ENCODE measurements at regions not wholly inside any gene's neighbourhood (a gene's known extent, or its start where the extent isn't known, plus 50 kb on each side); places are given as distances from the start of the nearest gene placed in this dataset.

GRCh38 chr15:69535101-69535638, 82.6 kb downstream of the RPLP1 start:
- DNase-seq (no peak), ATAC-seq (no peak)
- Mint-ChIP-seq H3K27ac (no peak overlapping the region), H3K9me3 (ENCODE audit: low read depth) (no peaks in the 10 kb centered on the region), H3K4me3 (no peak overlapping the region), H3K36me3 (no peaks in the 10 kb centered on the region), H3K4me1 (no peaks in the 10 kb centered on the region), H3K27me3 (peaks cover 20% of the 10 kb centered on the region)
- CTCF ChIA-PET, result interaction anchor here (1.0 kb wide), 1 partner anchor 16 kb away, joined by 3 read pairs; no protein-coding TSS in a partner anchor

DNA sequence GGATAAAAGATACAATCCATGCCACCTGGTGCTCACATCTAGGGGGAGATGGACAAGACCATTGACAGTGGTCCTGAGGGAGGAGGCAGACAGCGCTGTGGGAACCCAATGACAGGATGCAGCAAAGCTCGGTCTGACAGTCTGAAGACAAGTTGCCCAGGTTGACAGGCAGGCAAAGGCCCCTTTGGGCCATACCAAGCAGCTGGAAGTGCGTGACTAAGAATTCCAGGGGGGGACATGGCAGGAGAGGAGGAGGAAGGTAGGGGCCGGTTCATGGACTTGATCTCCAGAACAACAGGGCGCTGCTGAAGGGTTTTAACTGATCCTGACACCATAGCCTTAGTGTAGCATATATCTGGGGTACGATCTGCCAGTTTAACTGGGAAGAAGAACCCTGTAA, 83.4 kb downstream of the RPLP1 start:
- Mint-ChIP-seq H3K4me1 (no peaks in the 10 kb centered on the region), H3K27ac (no peak overlapping the region), H3K36me3 (no peaks in the 10 kb centered on the region), H3K9me3 (ENCODE audit: low read depth) (no peaks in the 10 kb centered on the region), H3K4me3 (no peak overlapping the region), H3K27me3 (peaks cover 19% of the 10 kb centered on the region)
- DNase-seq, result no peak
- no peak for ATAC-seq
- CTCF ChIA-PET, result no interaction called here

DNA sequence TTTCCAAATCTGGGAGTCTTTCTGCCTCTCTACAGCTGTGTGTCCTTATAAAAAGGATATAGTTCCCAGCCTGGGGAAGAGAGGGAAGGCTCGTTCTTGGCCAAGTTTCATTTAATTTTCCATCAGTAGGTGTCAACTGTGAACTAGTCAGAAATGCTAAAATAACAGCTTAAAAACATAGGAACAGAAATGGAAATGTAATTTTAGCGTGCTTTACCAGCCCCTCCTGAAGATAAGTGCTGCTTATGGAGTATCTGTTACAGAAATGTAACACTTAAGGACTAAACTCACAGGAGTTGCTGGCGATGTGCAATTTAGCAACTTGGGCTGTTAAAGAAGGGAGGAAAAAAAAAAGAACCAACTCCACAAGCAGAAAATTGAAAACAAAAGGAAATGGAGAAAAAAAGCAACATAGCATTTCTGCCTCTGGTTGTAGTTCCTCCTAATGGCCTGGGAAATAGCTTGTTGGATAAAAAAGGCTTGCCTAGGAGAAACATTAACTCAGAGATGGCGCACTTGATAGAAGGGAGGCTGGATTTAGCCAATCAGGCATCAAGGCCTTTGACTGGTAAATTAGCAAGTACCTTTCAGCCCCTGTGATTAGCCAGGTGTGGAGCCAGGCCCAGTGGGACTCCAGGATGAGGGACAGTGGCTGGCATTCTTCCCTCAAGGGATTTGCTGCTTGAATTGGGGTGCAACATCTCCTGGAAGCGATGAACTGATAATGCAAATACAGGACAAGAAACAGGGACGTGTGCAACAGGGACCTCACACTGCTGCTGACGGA, 84.3 kb downstream of the RPLP1 start:
- no peak overlapping the region for H3K27ac Mint-ChIP-seq
- H3K9me3 Mint-ChIP-seq (ENCODE audit: low read depth), result no peaks in the 10 kb centered on the region
- H3K4me3 Mint-ChIP-seq, result no peak overlapping the region
- CTCF ChIA-PET, result no interaction called here
- no peaks in the 10 kb centered on the region for H3K4me1 Mint-ChIP-seq
- no peaks in the 10 kb centered on the region for H3K36me3 Mint-ChIP-seq
- no peak for ATAC-seq
- DNase-seq, result no peak
- H3K27me3 Mint-ChIP-seq, result peaks cover 19% of the 10 kb centered on the region

DNA sequence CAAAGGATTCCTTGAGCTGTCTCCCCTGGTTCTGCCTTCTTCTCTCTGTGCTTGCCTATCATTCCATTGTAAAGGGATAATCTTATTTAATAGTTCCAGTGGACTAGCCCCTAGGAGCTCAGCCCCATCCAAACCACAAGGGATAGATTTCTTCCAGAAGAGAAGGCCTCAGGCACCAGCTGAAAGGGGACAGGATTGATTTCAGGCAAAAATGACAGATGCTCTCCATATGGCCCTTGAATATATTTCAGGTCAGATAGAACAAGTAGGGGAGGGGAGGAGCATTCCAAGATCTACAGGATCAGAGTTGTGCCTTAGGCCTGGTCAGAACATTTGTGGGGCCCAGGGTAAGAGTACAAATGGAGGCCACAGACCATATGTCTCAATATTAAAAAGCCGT, 85.3 kb downstream of the RPLP1 start:
- H3K36me3 Mint-ChIP-seq, result no peaks in the 10 kb centered on the region
- DNase-seq (no peak), ATAC-seq (no peak)
- H3K9me3 Mint-ChIP-seq (ENCODE audit: low read depth), result no peaks in the 10 kb centered on the region
- no peak overlapping the region for H3K4me3 Mint-ChIP-seq
- H3K4me1 Mint-ChIP-seq, result no peaks in the 10 kb centered on the region
- peaks cover 16% of the 10 kb centered on the region for H3K27me3 Mint-ChIP-seq
- CTCF ChIA-PET, result no interaction called here
- H3K27ac Mint-ChIP-seq, result no peak overlapping the region

GRCh38 chr15:69538379-69538778, 85.8 kb downstream of the RPLP1 start:
- Mint-ChIP-seq H3K4me3 (no peak overlapping the region), H3K4me1 (no peaks in the 10 kb centered on the region), H3K9me3 (ENCODE audit: low read depth) (no peaks in the 10 kb centered on the region), H3K27ac (no peak overlapping the region), H3K27me3 (peaks cover 15% of the 10 kb centered on the region), H3K36me3 (no peaks in the 10 kb centered on the region)
- DNase-seq (no peak), ATAC-seq (no peak)
- CTCF ChIA-PET, result no interaction called here

- no peaks in the 10 kb centered on the region for H3K36me3 Mint-ChIP-seq
- H3K27me3 Mint-ChIP-seq, result peaks cover 15% of the 10 kb centered on the region
- H3K4me1 Mint-ChIP-seq, result no peaks in the 10 kb centered on the region
- H3K9me3 Mint-ChIP-seq (ENCODE audit: low read depth), result no peaks in the 10 kb centered on the region
- no peak for ATAC-seq
- CTCF ChIA-PET, result no interaction called here
- no peak overlapping the region for H3K4me3 Mint-ChIP-seq
- no peak for DNase-seq
- H3K27ac Mint-ChIP-seq, result no peak overlapping the region
These were observed 86.7 kb downstream of the RPLP1 start for GRCh38 chr15:69539345-69539744.

GRCh38 chr15:69540622-69541021, 88.0 kb downstream of the RPLP1 start:
- Mint-ChIP-seq H3K36me3 (no peaks in the 10 kb centered on the region), H3K4me3 (no peak overlapping the region), H3K9me3 (ENCODE audit: low read depth) (no peaks in the 10 kb centered on the region), H3K4me1 (no peaks in the 10 kb centered on the region), H3K27ac (no peak overlapping the region), H3K27me3 (peaks cover 10% of the 10 kb centered on the region)
- CTCF ChIA-PET, result no interaction called here
- no peak for DNase-seq
- no peak for ATAC-seq

DNA sequence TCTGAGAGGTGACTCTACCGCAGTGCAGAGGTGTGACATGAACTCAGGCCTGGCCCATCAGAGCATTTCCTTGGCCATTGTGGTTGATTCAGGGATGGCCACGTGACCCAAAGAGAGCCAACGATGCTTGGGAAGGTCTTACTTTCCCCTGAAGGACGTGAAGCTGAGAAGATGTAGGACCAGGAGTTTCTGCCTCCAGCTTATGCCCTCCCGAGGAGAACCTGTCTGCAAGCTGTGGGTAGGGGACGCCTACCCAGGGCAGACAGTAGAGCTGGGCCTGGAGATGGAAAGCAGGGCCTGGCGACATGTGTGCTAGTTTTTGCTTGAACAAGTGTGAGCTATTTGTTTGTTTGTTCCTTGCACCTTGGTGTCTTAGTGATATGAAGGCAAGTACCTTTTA, 89.4 kb downstream of the RPLP1 start:
- Mint-ChIP-seq H3K36me3 (no peaks in the 10 kb centered on the region), H3K4me3 (no peak overlapping the region), H3K9me3 (ENCODE audit: low read depth) (no peaks in the 10 kb centered on the region), H3K4me1 (no peaks in the 10 kb centered on the region), H3K27me3 (no peaks in the 10 kb centered on the region), H3K27ac (no peak overlapping the region)
- CTCF ChIA-PET, result no interaction called here
- DNase-seq, result no peak
- ATAC-seq, result no peak

DNA sequence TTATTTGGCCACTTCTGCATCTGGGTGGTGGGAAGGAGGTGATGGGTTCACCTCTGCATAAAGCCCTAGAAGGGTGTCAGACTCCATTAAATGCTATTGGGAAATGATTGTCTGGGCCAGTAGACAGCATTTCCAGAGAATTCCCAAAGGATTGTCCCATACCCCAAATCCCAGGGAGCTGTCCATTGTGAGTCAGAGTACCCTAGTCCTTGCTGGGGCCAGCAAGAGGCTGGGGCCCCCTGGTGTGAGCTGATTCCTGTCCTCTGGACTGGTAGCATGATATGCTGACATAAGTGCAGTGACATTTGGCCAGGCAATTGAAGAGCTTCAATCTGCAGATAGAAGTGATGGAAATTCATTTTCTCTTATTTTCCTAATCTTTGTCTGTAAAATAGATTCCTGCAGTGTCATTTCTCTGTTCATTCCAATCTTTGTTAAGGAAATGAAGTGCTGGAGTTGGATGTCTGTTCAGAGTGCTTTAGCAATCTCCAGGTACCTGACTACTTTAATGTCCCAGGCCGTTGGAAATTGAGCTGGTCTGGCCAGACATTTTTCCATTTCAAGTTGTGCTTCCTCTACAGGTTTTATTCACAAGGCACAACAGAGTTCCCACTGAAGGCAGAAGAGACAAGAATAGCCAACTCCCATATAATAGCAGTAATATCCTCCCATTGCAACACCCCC, 91.2 kb downstream of the RPLP1 start:
- no peak overlapping the region for H3K4me3 Mint-ChIP-seq
- CTCF ChIA-PET, result no interaction called here
- DNase-seq (no peak), ATAC-seq (no peak)
- peaks cover 3% of the 10 kb centered on the region for H3K27me3 Mint-ChIP-seq
- H3K4me1 Mint-ChIP-seq, result no peaks in the 10 kb centered on the region
- H3K27ac Mint-ChIP-seq, result no peak overlapping the region
- no peaks in the 10 kb centered on the region for H3K36me3 Mint-ChIP-seq
- no peaks in the 10 kb centered on the region for H3K9me3 Mint-ChIP-seq (ENCODE audit: low read depth)

DNA sequence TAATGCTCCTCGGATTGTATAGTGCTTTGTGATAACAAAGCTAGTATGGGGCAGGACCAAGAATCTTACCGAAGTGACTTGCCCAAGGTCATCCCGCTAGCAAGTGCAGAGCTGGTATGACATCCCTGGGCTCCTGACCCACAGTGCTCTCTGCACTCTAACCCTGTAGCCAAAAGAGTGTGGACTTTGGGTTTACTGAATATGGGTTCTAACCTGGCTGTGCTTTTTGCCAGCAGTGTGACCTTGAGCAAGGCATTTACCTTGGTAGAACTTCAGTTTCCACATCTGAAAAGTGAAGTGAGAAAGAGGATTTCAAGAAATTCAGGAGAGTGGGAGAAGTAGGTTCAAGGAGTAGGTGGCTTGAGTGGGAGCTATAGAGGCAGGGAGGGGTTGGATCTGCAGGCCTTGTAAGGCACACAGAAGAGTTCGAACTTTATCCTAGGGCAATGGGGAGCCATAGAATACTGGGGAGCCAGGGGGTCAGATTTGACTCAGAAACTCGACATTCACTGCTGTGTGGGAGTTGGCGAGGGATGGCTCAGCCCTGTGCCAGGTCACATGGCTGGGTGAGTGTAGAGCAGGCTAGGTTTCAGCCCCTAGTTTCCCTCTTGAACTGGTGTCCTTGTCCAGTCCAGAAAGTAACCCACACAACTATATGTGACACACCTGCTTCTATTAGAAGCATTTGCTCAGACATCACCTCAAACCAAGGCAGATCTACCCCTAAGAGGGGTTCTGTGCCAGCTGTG, 91.9 kb downstream of the RPLP1 start:
- DNase-seq (no peak), ATAC-seq (no peak)
- CTCF ChIA-PET, result no interaction called here
- no peaks in the 10 kb centered on the region for H3K4me1 Mint-ChIP-seq
- no peak overlapping the region for H3K27ac Mint-ChIP-seq
- no peaks in the 10 kb centered on the region for H3K36me3 Mint-ChIP-seq
- no peak overlapping the region for H3K4me3 Mint-ChIP-seq
- peaks cover 3% of the 10 kb centered on the region for H3K27me3 Mint-ChIP-seq
- H3K9me3 Mint-ChIP-seq (ENCODE audit: low read depth), result no peaks in the 10 kb centered on the region

DNA sequence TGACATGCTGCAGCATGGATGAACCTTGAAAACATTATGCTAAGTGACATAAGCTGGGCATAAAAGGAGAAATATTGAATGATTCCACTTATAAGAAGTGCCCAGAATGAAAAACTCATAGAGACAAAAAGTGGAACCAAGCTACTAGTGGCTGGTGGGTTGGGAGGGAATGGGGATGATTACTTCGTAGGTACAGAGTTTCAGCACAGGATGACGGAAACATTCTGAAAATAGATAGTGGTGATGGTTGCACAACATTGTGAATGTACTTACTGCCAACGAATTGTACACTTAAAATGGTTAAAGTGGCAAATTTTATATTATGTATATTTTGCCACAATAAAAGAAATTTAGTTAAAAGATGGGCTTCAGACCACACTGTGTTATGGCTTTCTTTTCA, 93.6 kb downstream of the RPLP1 start:
- DNase-seq (no peak), ATAC-seq (no peak)
- Mint-ChIP-seq H3K36me3 (no peaks in the 10 kb centered on the region), H3K4me3 (no peak overlapping the region), H3K9me3 (ENCODE audit: low read depth) (peaks cover 5% of the 10 kb centered on the region), H3K27ac (no peak overlapping the region), H3K27me3 (peaks cover 10% of the 10 kb centered on the region), H3K4me1 (no peaks in the 10 kb centered on the region)
- CTCF ChIA-PET, result interaction anchor here (1.3 kb wide), 1 partner anchor 22 kb away, joined by 3 read pairs; no protein-coding TSS in a partner anchor

DNA sequence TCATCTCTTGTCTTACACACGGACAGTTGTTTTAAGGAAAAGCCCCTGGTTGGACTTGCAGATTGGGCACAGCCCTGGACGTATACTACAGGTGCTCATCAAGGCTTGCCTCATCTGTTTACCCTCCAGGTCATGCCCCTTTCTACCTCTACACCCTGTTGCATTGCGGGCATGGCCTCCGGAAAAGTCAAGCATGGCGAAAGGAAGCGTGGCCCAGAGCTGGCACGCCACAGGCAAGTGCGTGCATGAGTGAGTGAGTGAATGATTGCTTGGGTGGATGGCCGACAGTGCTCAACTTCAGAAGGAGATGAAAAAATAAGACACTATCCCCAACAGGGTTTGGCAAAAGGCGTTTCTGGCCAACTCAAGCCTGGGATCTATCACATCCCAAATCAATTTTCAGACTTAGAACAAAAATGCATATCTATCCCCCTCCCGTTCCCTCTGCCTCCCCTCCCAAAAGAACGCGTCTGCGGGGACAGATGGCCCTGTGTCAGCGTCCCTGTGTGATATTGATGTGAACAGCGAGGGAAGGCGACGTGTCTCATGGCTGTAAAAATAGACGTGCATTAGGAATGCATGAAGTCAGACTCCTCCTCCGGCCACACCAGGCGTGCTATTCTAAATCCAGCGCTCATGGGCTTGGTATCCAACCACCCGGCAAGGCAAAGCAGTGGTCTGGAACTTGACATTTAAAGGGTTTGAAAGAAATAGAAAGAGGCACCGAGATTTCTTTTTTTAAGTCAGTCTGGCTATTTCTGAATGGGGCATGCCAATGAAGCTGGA, 96.0 kb downstream of the RPLP1 start:
- no peak overlapping the region for H3K4me3 Mint-ChIP-seq
- H3K27ac Mint-ChIP-seq, result no peak overlapping the region
- ATAC-seq (no peak), DNase-seq (no peak)
- H3K4me1 Mint-ChIP-seq, result no peaks in the 10 kb centered on the region
- H3K9me3 Mint-ChIP-seq (ENCODE audit: low read depth), result peaks cover 7% of the 10 kb centered on the region
- CTCF ChIA-PET, result no interaction called here
- no peaks in the 10 kb centered on the region for H3K36me3 Mint-ChIP-seq
- H3K27me3 Mint-ChIP-seq, result peaks cover 13% of the 10 kb centered on the region

GRCh38 chr15:69551391-69552056, 98.9 kb downstream of the RPLP1 start:
- no peak overlapping the region for H3K27ac Mint-ChIP-seq
- ATAC-seq, result no peak
- no peak for DNase-seq
- H3K36me3 Mint-ChIP-seq, result no peaks in the 10 kb centered on the region
- CTCF ChIA-PET, result interaction anchor here (1.4 kb wide), 1 partner anchor 16 kb away, joined by 3 read pairs; no protein-coding TSS in a partner anchor
- peaks cover 13% of the 10 kb centered on the region for H3K27me3 Mint-ChIP-seq
- no peak overlapping the region for H3K4me3 Mint-ChIP-seq
- H3K4me1 Mint-ChIP-seq, result no peaks in the 10 kb centered on the region
- peaks cover 7% of the 10 kb centered on the region for H3K9me3 Mint-ChIP-seq (ENCODE audit: low read depth)

All from activated CD8-positive, alpha-beta memory T cell treated with anti-CD3 and anti-CD28 coated beads, Interleukin-2, amount 10 ng/mL, durations not matched to agents 7 days and 5 days (primary cell).